Left cardiac atrium (tissue), 4 donors: ENCODE measurements at regions not wholly inside any gene's neighbourhood (a gene's known extent, or its start where the extent isn't known, plus 50 kb on each side); places are given as distances from the start of the nearest gene placed in this dataset.

Experiments used
- ATAC-seq, 2 donors: fragments of 200-7000 bp; cut with Tn5 transposase; one replicate each; pipeline ENCODE4 v1.9.1; 2020; ENCODE audit warnings: mild to moderate bottlenecking in 2 of 2, moderate library complexity in 2 of 2
- DNase-seq: peaks from one replicate; pipeline ENCODE4 v3.0.0-alpha.2; 2020
- intact Hi-C, 2 donors: fragments of 100-400 bp; cut with DNase I; formaldehyde crosslinking; loops; one replicate each; pipeline versions ENCODE4 v1.14.1 to v1.15.1; 2022 to 2023
- donor health status: DM: no; HTN: yes; CAD: no.
- donor health status: DM: no; HTN: yes; CAD: no; lungs with severe emphysema.
- donor health status: DM: yes; HTN: yes; CAD: no.
- donor health status: Dilated cardiomyopathy.

- intact Hi-C loops, result no loop called here
- DNase-seq (no peak), ATAC-seq (no peak)
These were observed 170.2 kb upstream of the HDAC4 start for GRCh38 chr2:239570971-239571520.

DNA sequence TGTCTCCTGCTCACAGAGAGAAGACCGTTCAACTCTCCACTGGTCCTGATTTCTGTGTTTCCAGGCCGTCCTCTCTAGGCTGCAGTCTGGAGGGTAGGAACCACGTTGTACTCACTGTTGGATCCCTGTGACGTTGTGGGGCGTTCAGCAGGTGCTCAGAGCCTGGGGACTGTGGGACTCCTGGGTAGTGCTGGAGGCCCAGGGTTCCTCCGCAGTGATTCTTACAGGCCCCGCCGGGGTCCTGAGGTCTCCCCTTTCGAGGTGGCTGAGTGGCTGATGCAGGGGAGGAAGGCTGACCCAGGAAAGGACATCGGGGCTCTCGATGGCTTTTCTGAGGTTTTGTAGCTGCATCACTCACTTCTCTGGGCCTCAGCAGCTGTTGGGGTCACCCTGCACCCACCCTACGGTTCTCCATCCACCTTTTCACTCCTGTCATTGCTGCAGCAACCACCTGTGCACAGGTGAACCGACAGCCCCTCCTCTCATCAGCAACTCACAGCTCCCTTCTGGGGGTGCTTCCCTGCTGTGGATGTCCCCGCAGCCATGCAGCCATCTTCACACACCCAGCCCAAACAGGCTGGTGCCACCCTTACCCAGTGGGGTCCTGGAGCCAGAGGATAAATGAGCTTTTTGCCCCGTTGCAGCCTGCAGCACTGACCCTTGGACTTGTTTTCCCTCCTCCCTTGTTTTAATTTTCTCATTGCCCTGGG lies 169.6 kb upstream of the HDAC4 start:
- no peak for ATAC-seq
- DNase-seq, result no peak
- intact Hi-C loops, result no loop called here

- intact Hi-C loops, result no loop called here
- ATAC-seq (no peak), DNase-seq (no peak)
These were observed 168.7 kb upstream of the HDAC4 start for GRCh38 chr2:239569401-239570090.

GRCh38 chr2:239568601-239569000 lies 167.8 kb upstream of the HDAC4 start:
- no peak for DNase-seq
- intact Hi-C loops, result no loop called here
- no peak for ATAC-seq

DNA sequence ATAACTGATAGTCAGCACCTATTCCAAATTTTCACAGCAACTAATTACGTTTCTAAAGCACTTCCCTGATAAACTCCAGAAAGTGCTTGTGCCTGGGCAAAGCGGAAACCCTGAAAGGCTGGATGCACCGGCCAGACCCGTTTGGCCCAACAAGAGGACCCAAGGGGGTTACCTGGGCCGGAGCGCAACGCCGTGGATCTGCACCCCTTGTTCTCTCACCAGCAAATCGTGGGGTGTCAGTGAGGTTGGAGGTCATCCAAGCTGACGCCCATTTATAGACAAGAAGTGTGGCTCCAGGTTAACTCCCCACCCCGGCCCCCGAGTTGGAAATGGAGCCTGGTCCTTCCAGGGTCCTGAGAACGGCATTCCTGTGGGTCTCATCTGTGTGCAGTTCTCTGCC lies 167.0 kb upstream of the HDAC4 start:
- ATAC-seq (no peak), DNase-seq (no peak)
- intact Hi-C loops, result no loop called here

- no peak for DNase-seq
- ATAC-seq, result no peak
- intact Hi-C loops, result no loop called here
These were observed 166.3 kb upstream of the HDAC4 start for GRCh38 chr2:239566995-239567568.

DNA sequence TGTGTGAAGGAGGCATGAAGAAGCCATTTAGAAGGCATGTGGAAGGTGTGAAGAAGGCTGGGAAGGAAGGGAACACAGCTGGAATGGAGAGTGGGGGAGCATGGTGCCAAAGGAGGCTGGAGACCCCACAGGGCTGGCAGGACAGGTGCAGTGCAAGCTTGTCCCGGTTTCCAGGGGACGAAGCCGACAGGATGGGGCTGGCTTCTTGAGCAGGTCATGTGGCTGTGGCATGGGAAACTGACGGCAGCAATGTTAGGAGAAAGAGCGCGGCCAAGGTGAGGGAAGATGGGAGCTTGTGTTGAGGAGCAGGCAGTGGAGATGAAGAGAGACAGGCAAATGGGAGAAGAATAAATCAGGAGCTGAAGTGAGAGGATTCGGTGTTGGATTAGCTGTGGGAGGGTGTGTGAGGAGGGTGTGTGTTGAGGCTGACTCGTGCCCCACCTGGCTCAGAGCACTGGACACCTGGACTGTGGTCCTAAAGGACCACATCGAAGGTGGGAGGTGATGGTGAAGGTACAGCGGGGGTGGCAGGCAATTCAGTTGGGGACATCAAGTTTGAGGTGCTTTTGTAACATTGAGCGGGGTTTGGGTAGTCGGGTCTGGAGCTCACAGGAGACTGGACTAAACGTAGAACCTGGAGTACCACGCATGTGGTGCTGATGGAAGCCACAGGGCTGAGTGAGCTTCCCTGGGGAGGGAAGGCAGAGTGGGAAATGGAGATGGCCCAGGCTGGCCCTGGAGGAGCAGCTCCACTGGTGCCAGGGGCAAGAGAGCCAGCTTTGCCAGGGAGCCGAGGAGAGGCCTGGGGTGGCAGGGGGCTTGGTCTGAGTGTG lies 165.6 kb upstream of the HDAC4 start:
- intact Hi-C loops, result no loop called here
- no peak for ATAC-seq
- DNase-seq, result no peak

- no peak for ATAC-seq
- DNase-seq, result no peak
- intact Hi-C loops, result no loop called here
These were observed 163.8 kb upstream of the HDAC4 start for GRCh38 chr2:239564587-239564986.

DNA sequence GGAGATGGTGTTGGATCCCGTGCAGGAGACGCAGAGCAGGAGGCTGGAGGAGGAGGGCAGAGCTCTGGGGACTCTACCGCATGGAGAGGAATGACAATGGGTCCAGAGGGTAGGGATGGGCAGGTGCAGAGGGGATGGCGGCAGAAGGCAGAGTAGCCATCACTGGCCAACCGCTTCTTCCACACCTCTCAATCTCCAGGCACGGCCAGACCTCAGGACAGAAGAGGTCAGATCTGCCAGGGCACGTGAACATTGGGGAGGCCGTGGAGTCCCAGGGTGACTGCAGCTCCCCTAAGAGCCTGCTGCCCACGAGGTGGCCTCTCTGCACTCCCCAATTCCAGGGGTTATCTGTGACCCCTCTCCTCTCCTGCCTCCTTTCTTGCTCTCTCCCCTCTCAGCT lies 162.7 kb upstream of the HDAC4 start:
- DNase-seq, result no peak
- no peak for ATAC-seq
- intact Hi-C loops, result no loop called here

- ATAC-seq (peak in 1 of 2 donors; percentile 23), DNase-seq (no peak)
- intact Hi-C loops, result no loop called here
These were observed 160.7 kb upstream of the HDAC4 start for GRCh38 chr2:239561446-239562001.

DNA sequence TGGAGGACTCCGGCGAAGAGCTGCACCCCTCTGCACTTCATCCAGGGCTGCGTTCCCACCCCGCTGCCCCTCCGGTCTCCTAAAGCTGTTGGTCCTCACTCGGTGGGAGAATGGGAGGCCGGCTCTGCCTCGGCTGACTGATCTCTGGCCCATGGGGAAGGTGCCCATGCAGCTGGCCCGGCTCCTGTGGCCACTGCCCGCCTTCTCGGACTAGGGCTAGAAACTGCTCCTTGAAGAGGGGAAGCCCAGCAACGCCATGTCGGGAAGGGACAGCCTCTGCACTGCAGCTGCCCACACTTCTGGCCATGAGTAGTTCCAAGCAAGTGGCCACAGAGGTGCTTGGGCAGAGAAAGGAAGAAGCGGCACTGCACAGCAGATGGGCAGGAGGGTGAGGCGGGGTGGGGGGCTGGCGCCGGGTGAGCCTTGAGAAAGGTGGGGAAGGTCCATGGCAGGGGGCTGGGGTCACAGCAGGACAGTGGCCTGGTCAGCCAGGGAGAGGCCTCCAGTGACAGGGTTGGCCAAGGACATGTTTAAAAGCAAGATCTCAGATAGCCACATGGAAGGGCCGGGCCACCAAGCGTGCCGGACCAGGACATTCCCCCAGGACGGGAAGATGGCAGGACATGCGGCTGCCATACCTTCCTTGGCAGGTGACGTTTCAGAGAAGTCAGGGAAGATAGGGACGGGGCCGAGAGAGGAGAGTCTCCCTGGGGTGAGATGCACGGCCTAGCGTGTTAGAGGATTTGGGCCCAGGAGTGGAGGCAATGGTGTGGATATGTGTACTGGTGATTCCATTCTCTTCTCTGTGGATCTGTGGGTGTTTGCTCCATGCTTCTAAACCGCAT lies 158.8 kb upstream of the HDAC4 start:
- ATAC-seq (no peak), DNase-seq (no peak)
- intact Hi-C loops, result no loop called here

DNA sequence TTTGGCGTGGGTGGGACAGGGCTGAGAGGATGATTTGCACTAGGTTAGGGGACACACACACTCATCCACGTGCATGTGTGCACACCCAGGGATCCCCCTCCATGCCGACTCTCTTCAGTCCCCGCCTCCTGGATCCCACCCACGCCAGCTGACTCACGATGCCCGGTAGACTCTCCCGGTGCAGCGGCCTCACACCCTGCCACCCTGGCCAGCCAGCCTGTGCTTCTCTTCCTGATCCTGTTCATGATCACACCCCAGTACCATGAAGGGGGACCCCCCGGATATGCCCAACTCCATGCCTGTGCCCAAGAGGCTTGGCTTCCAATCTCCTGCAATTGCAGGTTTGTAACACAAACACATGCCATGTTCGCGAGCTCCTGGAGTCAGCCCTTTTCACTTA lies 157.8 kb upstream of the HDAC4 start:
- DNase-seq (no peak), ATAC-seq (no peak)
- intact Hi-C loops, result no loop called here

- intact Hi-C loops, result no loop called here
- no peak for DNase-seq
- ATAC-seq, result no peak
These were observed 156.7 kb upstream of the HDAC4 start for GRCh38 chr2:239557516-239557915.

GRCh38 chr2:239555571-239555905 lies 154.7 kb upstream of the HDAC4 start:
- intact Hi-C loops, result no loop called here
- DNase-seq, result no peak

DNA sequence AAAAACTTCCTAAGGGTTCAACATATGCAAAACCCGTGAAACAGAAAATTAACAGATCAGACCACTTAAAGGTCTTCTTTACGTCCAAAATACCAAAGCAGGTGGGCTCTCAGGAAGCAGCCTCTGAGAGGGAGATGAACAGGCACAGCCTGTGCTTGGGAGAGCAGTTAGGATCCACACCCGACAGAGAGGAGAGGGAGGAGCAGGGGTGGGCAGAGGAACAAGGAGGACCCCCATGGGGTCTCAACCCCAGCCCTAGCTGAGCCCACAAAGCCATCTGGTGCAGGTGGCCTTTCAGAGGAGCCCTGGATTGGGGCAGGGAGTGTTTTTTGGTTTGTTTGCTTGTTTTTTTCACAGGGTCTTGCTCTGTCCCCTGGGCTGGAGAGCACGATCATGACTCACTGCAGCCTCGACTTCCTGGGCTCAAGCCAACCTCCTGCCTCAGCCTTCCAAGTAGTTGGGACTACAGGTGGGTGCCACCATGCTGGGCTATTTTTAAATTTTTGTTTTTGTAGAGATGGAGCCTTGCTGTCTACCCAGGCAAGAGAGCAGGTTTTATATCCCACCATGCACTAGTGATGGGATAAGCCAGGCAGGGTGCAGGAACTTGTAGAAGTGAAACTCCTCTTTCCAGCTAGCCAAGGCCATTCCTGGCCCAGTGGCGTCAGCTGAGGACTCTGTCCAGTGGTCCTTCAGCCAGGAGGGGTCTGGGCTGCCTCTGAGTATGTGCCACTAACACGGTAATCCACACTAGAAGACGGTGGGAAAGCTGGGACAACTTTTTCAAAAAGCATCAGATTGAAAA lies 154.1 kb upstream of the HDAC4 start:
- intact Hi-C loops, result no loop called here
- DNase-seq, result no peak
- ATAC-seq, result no peak

More at GRCh38 chr2:239555571-239555905, 154.7 kb upstream of the HDAC4 start:
- ATAC-seq, result no peak

- intact Hi-C loops, result no loop called here
- ATAC-seq, result no peak
- no peak for DNase-seq
These were observed 152.7 kb upstream of the HDAC4 start for GRCh38 chr2:239553376-239554000.

GRCh38 chr2:239552213-239552926 lies 151.6 kb upstream of the HDAC4 start:
- intact Hi-C loops, result no loop called here
- ATAC-seq (no peak), DNase-seq (no peak)
